Lung (tissue), 11 donors: ENCODE measurements at regions not wholly inside any gene's neighbourhood (a gene's known extent, or its start where the extent isn't known, plus 50 kb on each side); places are given as distances from the start of the nearest gene placed in this dataset.

Experiments used
- ATAC-seq: fragments of 200-7000 bp; cut with Tn5 transposase; one replicate; pipeline ENCODE4 v1.9.1; 2020; ENCODE audit warnings: moderate number of reproducible peaks; ENCODE audit not compliant: insufficient read depth, low FRiP score
- DNase-seq, 3 donors: peaks; one replicate each; pipeline ENCODE4 v3.0.0-alpha.2; 2013 to 2017
- H3K27ac ChIP-seq, 2 donors: one replicate each; pipeline ENCODE4 v1.5.1; 2013; ENCODE audit warnings: mild to moderate bottlenecking in 2 of 2, moderate library complexity in 2 of 2, control low read depth in 1 of 2, inconsistent platforms in 1 of 2, low read depth in 1 of 2, low read length in 1 of 2
- H3K27me3 ChIP-seq, 3 donors: one replicate each; pipeline ENCODE4 v1.5.1; 2013; ENCODE audit warnings: low read length in 2 of 3; ENCODE audit not compliant: control insufficient read depth in 3 of 3, insufficient read depth in 3 of 3
- H3K36me3 ChIP-seq, 4 donors: one replicate each; pipeline ENCODE4 v1.5.1; 2013; ENCODE audit warnings: low read length in 4 of 4, mild to moderate bottlenecking in 1 of 4, moderate library complexity in 1 of 4; ENCODE audit not compliant: control insufficient read depth in 4 of 4, insufficient read depth in 4 of 4
- H3K4me1 ChIP-seq, 5 donors: one replicate each; pipeline ENCODE4 v1.5.1; 2013; ENCODE audit warnings: low read length in 5 of 5, mild to moderate bottlenecking in 2 of 5, moderate library complexity in 1 of 5; ENCODE audit not compliant: control insufficient read depth in 5 of 5, insufficient read depth in 5 of 5
- H3K4me3 ChIP-seq: one replicate; pipeline ENCODE4 v1.5.1; 2013; ENCODE audit warnings: mild to moderate bottlenecking, control low read depth, moderate library complexity
- H3K9ac ChIP-seq, 2 donors: one replicate each; pipeline ENCODE4 v1.5.1; 2013; ENCODE audit warnings: low read length in 2 of 2, control low read depth in 1 of 2; ENCODE audit not compliant: insufficient read depth in 1 of 2
- H3K9me3 ChIP-seq, 4 donors: one replicate each; pipeline ENCODE4 v1.5.1; 2013; ENCODE audit warnings: low read length in 3 of 4, mild to moderate bottlenecking in 1 of 4, moderate library complexity in 1 of 4; ENCODE audit not compliant: control insufficient read depth in 4 of 4, insufficient read depth in 3 of 4
- WGBS, 2 donors: extraction: QIAGEN DNeasy Blood & Tissue Kit; methylation state at CpG; one replicate each; pipeline ENCODE4 v1.1.7; 2013; 5-methylcytosine and 5-hydroxymethylcytosine counted together
- TF ChIP-seq, protein P1 (sequence below): IDR thresholded peaks from 2 replicates; pipeline ENCODE4 v1.5.1; 2012; ENCODE audit warnings: mild to moderate bottlenecking; ENCODE audit errors: control extremely low read depth, extremely low read depth
- donor health status: control.
- donor health status: control.
- donor health status: Bipolar disorder and iron deficiency.
- donor health status: healthy.
- donor health status: DM: yes; HTN: yes; CAD: no.

DNA sequence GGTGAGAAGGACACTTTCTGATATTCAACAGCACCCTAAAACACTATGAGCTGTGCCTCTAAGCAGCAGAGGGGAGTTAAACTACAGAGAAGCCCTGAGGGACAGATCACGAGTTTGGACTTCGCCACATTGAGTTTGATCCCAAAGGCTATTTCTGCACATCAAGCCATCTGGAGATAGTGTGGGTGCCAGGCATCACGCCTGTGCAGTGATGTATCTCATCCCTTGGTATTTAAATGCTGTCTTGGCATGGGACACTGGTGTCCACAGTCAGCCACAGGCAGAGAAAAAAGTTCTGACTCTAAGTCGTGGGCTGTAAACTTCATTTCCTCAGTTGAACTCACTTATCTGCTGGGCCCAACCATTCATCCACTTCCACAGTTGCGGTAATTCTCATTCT lies 742.3 kb upstream of the CELF4 start:
- Histone ChIP-seq H3K4me1 (no peaks in the 10 kb centered on the region), H3K9ac (no peak overlapping the region), H3K27ac (no peak overlapping the region), H3K27me3 (no peaks in the 10 kb centered on the region), H3K36me3 (no peaks in the 10 kb centered on the region), H3K4me3 (no peak overlapping the region), H3K9me3 (no peaks in the 10 kb centered on the region)
- DNase-seq = no peak
- ATAC-seq = no peak
- WGBS, 2 donors = 83 to 89% methylated on average over 5 of the region's 5 CpGs
- TF ChIP-seq, protein P1, sequence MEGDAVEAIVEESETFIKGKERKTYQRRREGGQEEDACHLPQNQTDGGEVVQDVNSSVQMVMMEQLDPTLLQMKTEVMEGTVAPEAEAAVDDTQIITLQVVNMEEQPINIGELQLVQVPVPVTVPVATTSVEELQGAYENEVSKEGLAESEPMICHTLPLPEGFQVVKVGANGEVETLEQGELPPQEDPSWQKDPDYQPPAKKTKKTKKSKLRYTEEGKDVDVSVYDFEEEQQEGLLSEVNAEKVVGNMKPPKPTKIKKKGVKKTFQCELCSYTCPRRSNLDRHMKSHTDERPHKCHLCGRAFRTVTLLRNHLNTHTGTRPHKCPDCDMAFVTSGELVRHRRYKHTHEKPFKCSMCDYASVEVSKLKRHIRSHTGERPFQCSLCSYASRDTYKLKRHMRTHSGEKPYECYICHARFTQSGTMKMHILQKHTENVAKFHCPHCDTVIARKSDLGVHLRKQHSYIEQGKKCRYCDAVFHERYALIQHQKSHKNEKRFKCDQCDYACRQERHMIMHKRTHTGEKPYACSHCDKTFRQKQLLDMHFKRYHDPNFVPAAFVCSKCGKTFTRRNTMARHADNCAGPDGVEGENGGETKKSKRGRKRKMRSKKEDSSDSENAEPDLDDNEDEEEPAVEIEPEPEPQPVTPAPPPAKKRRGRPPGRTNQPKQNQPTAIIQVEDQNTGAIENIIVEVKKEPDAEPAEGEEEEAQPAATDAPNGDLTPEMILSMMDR = no peak

DNA sequence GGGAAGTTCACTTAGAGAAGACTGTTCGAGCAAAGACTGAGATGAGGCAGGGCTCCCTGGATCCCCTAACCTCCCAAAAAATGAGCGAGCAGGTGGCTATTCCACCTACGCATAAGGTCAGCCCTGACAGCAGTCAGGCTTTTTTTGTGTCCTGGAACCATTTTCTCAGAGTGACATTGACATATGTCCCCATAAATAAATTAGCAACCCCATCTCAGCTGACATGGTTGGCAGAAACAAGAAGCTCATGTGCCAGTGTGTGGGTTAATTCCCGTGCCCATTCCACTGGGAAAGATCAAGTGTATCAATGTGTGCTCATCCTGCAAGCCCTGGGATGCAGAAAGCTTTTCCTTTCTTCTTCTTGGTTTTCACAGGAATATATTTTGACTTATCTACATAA lies 740.4 kb upstream of the CELF4 start:
- no peak overlapping the region for H3K4me3 ChIP-seq
- H3K27ac ChIP-seq = no peak overlapping the region
- TF ChIP-seq, protein P1 = no peak
- no peaks in the 10 kb centered on the region for H3K27me3 ChIP-seq
- DNase-seq (no peak), ATAC-seq (no peak)
- 86 to 89% methylated on average over 4 of the region's 4 CpGs for WGBS, 2 donors
- H3K4me1 ChIP-seq = no peaks in the 10 kb centered on the region
- no peaks in the 10 kb centered on the region for H3K36me3 ChIP-seq
- H3K9ac ChIP-seq = no peak overlapping the region
- H3K9me3 ChIP-seq = no peaks in the 10 kb centered on the region

DNA sequence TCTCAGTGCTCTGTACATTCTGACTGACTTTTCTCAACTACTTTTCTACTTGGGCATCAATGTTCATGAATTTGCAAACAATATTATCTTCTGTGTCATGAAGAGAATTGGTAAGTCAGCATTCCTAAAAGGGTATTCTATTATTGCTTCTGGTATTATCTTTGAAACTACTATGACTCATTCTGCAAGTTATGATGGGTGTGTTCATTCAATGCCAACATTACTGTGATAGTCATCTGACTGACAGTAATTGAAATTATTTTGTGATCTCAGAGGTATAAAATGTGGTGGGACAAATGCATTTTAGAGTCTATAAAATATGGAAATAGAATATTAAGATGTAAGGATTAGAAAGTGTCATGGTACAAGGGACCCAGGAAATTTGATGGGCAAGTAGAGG lies 736.0 kb upstream of the CELF4 start:
- Histone ChIP-seq H3K4me3 (no peak overlapping the region), H3K9ac (no peak overlapping the region)

DNA sequence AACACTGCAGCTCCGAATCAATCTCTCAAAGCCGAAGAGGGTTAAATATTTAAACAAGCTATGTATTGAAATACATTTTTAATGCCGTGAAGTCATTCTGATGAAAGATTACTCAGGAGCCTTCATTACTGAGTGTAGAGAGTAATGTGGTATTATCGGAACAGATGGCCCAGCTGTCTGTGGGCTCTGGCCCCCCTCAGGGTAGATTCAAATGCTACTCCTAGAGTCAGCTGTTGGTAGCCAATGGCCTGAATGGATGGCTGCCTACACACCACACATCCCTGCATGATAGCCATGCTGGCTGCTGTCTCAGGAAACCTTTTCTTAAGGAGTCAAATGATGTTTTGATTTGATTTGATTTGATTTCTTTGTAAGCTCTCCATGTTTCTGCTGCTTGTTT lies 732.3 kb upstream of the CELF4 start:
- Histone ChIP-seq H3K9me3 (peaks cover 0 to 2% (median 0%) of the 10 kb centered on the region in 4 donors), H3K36me3 (no peaks in the 10 kb centered on the region), H3K4me1 (no peaks in the 10 kb centered on the region), H3K27me3 (no peaks in the 10 kb centered on the region), H3K9ac (no peak overlapping the region), H3K4me3 (no peak overlapping the region), H3K27ac (no peak overlapping the region)
- TF ChIP-seq, protein P1 = no peak
- no peak for DNase-seq
- 81% methylated on average over 4 of the region's 4 CpGs for WGBS, 2 donors
- ATAC-seq = no peak

More for the DNA sequence above, 736.0 kb upstream of the CELF4 start:
- peaks cover 0 to 2% (median 0%) of the 10 kb centered on the region in 4 donors for H3K9me3 ChIP-seq
- no peaks in the 10 kb centered on the region for H3K27me3 ChIP-seq
- no peak for ATAC-seq
- H3K4me1 ChIP-seq = no peaks in the 10 kb centered on the region
- DNase-seq = no peak
- TF ChIP-seq, protein P1 = no peak
- H3K36me3 ChIP-seq = no peaks in the 10 kb centered on the region
- H3K27ac ChIP-seq = no peak overlapping the region
